DMS114 treated with DMSO at 0.1 percent for 48 hours (cell line): ENCODE measurements at regions not wholly inside any gene's neighbourhood (a gene's known extent, or its start where the extent isn't known, plus 50 kb on each side); places are given as distances from the start of the nearest gene placed in this dataset.

Experiments
- DNase-seq: peaks from one replicate; lab custom pipeline; 2025; ENCODE audit not compliant: unreplicated experiment; lab: John Stamatoyannopoulos, UW

GRCh38 chr1:238239343-238239742 is 348.6 kb upstream of the ZP4 start:
- no peak for DNase-seq

- no peak for DNase-seq
Measured at GRCh38 chr1:238233966-238234365, 343.2 kb upstream of the ZP4 start.

DNA sequence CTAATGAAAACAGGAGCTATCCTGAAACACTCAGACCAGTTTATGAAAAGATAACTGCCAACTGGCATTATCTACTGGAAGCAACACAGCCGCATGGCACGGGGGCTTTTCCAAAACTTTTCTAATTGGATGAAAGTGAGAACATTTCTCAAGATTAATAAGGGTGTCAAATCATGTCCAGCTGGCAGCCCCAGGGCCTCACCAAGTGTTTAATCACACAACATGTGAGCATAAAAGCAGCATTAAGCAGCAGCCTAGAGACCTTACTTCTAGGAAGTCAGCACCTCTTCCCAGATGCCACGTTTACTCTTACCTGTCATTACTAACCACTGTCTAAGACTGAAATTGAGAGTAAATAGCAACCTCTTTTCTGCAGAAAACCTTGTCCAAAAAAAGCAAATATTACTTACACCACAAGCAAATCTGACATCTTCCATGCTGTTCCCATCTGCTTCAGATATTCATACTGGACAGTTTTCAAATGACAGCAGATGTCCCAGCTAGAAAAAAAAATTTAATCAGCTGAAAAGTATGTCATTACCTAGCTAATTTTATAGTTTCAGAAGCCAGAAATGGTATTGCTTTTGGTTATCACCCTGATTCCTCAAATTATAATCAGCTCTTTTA is 341.5 kb upstream of the ZP4 start:
- no peak for DNase-seq

DNA sequence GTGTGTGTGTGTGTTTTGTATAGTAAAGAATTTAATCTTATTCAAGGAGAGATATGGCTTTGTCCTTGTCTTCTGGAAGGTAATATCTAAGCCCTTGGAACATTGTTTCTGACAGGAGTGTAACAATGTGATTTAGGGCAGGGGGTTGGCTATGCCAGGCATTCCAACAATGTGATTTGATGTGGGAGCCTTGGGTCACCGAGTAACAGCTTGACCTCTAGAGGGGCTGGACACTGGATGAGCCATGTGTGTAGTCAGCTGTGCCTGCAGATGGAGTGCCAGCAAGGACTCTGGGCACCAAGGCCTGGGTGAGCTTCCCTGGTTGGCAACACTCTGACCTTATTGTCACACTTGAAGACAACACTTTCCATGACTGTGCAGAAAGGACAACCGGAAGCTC is 336.1 kb upstream of the ZP4 start:
- no peak for DNase-seq

DNA sequence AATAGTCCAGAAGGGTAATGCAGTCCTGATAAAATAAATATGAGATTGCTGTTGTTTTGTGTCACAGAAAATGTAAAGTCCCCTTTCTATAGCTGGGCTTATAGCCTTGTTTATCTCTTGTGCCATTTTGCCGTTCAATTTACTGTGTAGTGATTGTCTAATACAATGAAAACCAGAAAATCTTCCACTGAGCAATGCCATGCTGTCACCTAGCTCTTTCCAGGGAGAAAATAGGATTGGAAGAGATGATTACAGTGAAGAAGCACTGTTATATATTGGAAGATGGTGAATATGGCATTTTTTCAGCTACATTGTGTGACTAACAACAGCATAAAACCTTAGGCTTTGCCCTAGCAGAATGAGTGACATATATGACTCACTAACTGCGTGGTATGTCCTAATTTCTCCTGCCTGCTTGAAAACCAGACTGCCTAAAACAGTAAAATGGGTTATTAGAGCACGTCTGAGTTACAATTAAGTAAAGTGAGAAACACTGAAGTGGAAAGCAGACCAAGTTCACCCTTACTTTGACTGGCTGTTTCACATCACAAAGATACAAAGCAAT is 332.4 kb upstream of the ZP4 start:
- no peak for DNase-seq

GRCh38 chr1:238221738-238222137 is 331.0 kb upstream of the ZP4 start:
- no peak for DNase-seq

GRCh38 chr1:238214449-238214848 is 323.7 kb upstream of the ZP4 start:
- DNase-seq, result no peak

GRCh38 chr1:238205045-238205662 is 314.4 kb upstream of the ZP4 start:
- no peak for DNase-seq

GRCh38 chr1:238201992-238202391 is 311.3 kb upstream of the ZP4 start:
- DNase-seq, result no peak

GRCh38 chr1:238199325-238199724 is 308.6 kb upstream of the ZP4 start:
- no peak for DNase-seq

GRCh38 chr1:238196516-238196915 is 305.8 kb upstream of the ZP4 start:
- no peak for DNase-seq

DNA sequence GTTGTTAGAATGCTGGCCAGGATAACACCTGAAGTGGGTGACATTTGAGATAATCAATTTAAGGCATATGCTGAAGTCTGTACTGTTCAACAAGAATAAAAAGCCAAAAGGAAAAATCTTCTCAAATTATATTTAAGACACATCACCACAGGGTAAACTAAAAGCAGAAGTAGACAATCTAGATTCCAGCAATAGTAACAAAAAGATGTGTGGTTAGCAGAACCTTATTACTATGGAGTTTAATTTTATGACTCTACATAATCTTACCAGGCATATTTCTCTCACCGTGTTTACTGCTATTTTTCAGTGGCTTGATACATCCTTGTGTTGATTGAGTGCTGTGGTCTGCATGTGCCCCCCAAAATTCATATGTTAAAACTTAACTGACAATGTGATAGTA is 300.4 kb upstream of the ZP4 start:
- DNase-seq, result no peak

GRCh38 chr1:238187575-238187949 is 296.8 kb upstream of the ZP4 start:
- no peak for DNase-seq

GRCh38 chr1:238186887-238187574 is 296.3 kb upstream of the ZP4 start:
- DNase-seq, result no peak

GRCh38 chr1:238177960-238178645 is 287.4 kb upstream of the ZP4 start:
- no peak for DNase-seq

GRCh38 chr1:238177351-238177750 is 286.6 kb upstream of the ZP4 start:
- no peak for DNase-seq

DNA sequence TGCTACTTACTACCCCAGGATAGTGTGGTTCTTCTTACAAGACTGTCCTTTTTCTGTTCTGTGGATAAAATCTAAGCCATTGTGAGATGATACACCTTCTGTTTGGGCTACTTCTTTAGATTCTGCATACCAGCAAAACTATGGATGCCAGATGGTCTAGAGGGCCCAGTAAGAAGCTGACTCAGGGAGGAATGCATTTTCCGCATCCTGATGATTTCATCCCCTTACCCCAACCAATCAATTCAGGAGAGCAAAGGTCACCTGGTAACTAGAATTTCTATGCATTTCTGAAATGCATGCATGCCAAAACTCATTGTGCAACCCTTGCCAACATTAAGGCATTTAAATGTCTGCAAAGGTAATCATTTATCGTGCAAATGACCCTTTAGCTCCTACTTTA is 285.7 kb upstream of the ZP4 start:
- no peak for DNase-seq

GRCh38 chr1:238171985-238172384 is 281.3 kb upstream of the ZP4 start:
- DNase-seq, result no peak

DNA sequence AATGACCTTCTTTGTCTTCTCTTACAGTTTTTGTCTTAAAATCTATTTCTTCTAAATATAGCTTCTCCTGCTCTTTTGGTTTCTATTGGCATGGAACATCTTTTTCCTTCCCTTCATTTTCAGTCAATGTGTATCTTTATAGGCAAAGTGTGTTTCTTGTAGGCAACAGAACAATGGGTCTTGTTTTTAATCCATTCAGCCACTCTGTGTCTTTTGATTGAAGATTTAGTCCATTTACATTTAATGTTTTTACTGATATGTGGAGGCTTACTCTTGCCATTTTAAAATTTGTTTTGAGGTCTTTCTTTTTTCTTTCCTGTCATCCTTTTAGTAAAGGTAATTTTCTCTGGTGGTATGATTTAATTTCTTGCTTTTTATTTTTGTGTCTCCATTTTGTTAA is 271.2 kb upstream of the ZP4 start:
- DNase-seq, result no peak

DNA sequence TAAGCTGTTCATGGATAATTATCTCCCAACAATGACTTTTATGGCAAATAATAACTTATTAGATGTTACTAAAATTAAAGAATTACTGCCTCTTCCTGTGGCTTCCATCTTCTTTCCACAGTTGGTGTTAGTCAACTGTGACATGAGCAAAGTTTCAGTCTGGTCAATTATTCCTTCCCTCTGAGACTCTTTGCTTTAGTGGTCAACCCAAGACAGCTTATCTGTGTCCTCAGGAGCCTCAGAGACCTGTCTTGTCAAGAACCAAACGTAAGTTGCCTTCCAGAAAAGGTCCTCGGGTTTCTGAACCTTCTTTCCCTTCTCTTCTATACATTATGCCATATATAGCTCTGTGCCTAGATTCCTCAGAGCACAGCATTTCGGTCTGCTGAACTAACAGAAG is 263.2 kb upstream of the ZP4 start:
- no peak for DNase-seq

GRCh38 chr1:238153253-238153652 is 262.5 kb upstream of the ZP4 start:
- no peak for DNase-seq

- no peak for DNase-seq
Measured at GRCh38 chr1:238152119-238152518, 261.4 kb upstream of the ZP4 start.
